ENCODE measurements at regions not wholly inside any gene's neighbourhood (a gene's known extent, or its start where the extent isn't known, plus 50 kb on each side); places are given as distances from the start of the nearest gene placed in this dataset.
"Not testable (repeated sequence)": the region's sequence is repeated elsewhere in the genome, so short reads cannot be mapped to it uniquely, and the experiment has no call there.

DNA sequence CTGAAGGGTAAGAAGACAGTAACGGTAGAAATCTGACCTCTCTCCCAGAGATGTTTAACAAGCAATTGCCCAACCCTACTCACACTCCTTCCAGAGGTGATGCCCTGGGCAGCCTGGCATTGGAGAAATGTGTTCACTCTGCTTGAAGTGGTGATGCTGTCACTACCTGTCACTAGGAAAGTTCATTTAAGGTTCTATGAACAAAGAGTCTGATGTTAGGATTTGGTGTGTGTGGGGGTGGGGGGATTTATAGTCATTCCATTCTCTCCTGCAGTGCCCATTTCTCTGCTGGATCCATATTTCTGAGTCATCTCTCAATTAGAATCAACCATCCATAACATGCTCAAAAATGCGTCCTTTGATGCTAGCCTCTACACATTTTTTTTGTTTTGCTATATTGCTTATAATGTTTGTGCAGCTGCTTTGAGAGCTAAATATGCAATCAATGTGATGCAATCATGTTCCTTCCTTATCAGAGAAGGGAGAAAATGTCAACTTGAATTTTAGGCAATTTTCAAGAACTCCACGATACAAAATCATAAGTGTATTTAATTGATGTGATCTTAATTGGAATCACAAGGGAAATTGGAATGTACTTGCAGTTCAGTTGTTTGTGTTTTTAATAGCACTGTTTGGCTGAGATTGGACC, 173.9 kb downstream of the DUSP10 start:
- Mint-ChIP-seq H3K27me3 (ENCODE audit: low read depth) (peaks cover 14% of the 10 kb centered on the region), H3K27ac (no peak overlapping the region), H3K9me3 (no peaks in the 10 kb centered on the region), H3K4me3 (no peak overlapping the region), H3K36me3 (ENCODE audit: low read depth) (no peaks in the 10 kb centered on the region), H3K4me1 (ENCODE audit: low read depth) (no peaks in the 10 kb centered on the region)
- no peak for DNase-seq (ENCODE audit: low spot score)

DNA sequence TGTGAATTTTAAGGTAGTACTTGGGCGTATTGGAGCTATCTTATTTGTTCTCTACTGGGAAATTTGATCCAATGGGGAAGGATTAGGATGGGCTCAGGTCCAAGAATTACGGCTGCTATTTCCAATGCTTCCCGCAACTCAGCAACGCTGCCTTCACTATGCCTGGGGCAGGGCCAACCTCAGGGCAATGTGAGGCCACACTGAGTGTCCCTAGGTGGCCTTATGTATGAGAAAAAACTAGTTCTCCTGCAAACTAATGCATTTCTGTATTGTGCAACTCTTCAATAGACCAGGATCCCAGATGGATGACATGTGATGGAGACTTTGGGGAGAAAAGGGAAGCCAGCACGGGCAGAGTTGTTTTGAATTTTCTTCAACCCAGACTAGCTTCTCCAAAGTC, 168.1 kb downstream of the DUSP10 start:
- Mint-ChIP-seq H3K27me3 (ENCODE audit: low read depth) (peaks cover 3% of the 10 kb centered on the region), H3K4me3 (no peak overlapping the region), H3K4me1 (ENCODE audit: low read depth) (no peaks in the 10 kb centered on the region), H3K27ac (no peak overlapping the region), H3K36me3 (ENCODE audit: low read depth) (no peaks in the 10 kb centered on the region), H3K9me3 (no peaks in the 10 kb centered on the region)
- DNase-seq (ENCODE audit: low spot score) = no peak

GRCh38 chr1:221574529-221574928, 167.4 kb downstream of the DUSP10 start:
- Mint-ChIP-seq H3K27ac (no peak overlapping the region), H3K9me3 (no peaks in the 10 kb centered on the region), H3K36me3 (ENCODE audit: low read depth) (no peaks in the 10 kb centered on the region), H3K4me1 (ENCODE audit: low read depth) (no peaks in the 10 kb centered on the region), H3K27me3 (ENCODE audit: low read depth) (peaks cover 2% of the 10 kb centered on the region), H3K4me3 (no peak overlapping the region)
- DNase-seq (ENCODE audit: low spot score) = no peak

DNA sequence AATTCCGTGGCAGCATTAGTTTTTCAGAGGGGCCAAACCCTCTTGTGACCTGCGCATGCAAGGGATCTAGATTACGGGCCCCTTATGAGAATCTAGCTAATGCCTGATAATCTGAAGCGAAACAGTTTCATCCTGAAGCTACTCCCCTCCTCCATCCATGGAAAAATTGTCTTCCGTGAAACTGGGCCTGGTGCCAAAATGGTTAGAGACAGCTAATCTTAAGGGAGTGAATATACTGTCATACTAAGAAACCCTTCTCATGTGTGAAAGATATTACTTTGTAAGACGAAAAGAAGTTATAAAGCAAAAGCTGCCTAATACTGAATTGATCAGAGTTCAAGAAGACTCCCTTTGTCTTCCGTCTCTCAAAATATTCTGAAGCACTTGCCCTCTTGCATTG, 166.3 kb downstream of the DUSP10 start:
- no peak overlapping the region for H3K4me3 Mint-ChIP-seq
- H3K9me3 Mint-ChIP-seq = no peaks in the 10 kb centered on the region
- no peaks in the 10 kb centered on the region for H3K4me1 Mint-ChIP-seq (ENCODE audit: low read depth)
- no peak for DNase-seq (ENCODE audit: low spot score)
- peaks cover 2% of the 10 kb centered on the region for H3K27me3 Mint-ChIP-seq (ENCODE audit: low read depth)
- no peaks in the 10 kb centered on the region for H3K36me3 Mint-ChIP-seq (ENCODE audit: low read depth)
- H3K27ac Mint-ChIP-seq = no peak overlapping the region

DNA sequence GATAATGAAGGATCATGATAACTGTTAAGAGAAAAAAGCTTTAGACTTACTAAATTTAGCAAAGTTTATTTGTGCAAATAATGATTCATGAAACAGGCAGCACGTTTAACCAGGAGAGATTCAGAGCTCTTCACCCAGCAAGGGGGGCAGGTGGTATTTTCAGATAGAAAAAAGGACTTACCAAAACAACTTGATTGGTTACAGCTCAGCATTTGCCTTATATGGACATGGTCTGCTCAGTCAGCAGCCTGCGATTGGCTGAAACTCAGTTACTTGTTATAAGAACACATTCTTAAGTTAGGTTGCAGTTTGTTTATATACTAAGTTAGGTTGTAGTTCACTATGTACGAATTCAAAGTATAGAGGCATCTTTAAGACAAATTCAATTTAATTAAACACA, 165.6 kb downstream of the DUSP10 start:
- DNase-seq (ENCODE audit: low spot score) = no peak
- H3K36me3 Mint-ChIP-seq (ENCODE audit: low read depth) = no peaks in the 10 kb centered on the region
- peaks cover 2% of the 10 kb centered on the region for H3K27me3 Mint-ChIP-seq (ENCODE audit: low read depth)
- no peaks in the 10 kb centered on the region for H3K4me1 Mint-ChIP-seq (ENCODE audit: low read depth)
- H3K27ac Mint-ChIP-seq = no peak overlapping the region
- H3K9me3 Mint-ChIP-seq = no peaks in the 10 kb centered on the region
- H3K4me3 Mint-ChIP-seq = no peak overlapping the region

GRCh38 chr1:221583465-221583864, 158.4 kb downstream of the DUSP10 start:
- Mint-ChIP-seq H3K27ac (no peak overlapping the region), H3K4me3 (no peak overlapping the region)
- no peak for DNase-seq (ENCODE audit: low spot score)

DNA sequence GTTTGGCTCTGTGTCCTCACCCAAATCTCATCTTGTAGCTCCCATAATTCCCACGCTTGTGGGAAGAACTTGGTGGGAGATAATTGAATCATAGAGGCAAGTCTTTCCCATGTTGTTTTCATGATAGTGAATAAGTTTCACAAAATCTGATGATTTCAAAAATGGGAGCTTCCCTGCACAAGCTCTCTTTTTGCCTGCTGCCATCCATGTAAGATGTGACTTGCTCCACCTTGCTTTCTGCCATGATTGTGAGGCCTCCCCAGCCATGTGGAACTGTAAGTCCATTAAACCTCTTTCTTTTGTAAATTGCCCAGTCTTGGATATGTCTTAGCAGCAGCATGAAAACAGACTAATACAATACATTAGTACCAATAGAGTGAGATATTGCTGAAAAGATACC, 154.9 kb downstream of the DUSP10 start:
- not testable (repeated sequence) for H3K9me3 Mint-ChIP-seq; H3K4me3 Mint-ChIP-seq; H3K27ac Mint-ChIP-seq; H3K36me3 Mint-ChIP-seq (ENCODE audit: low read depth); H3K4me1 Mint-ChIP-seq (ENCODE audit: low read depth); DNase-seq (ENCODE audit: low spot score)
- peaks cover 16% of the 10 kb centered on the region for H3K27me3 Mint-ChIP-seq (ENCODE audit: low read depth)

More at GRCh38 chr1:221583465-221583864, 158.4 kb downstream of the DUSP10 start:
- Mint-ChIP-seq H3K4me1 (ENCODE audit: low read depth) (peaks cover 1% of the 10 kb centered on the region), H3K9me3 (no peaks in the 10 kb centered on the region), H3K36me3 (ENCODE audit: low read depth) (no peaks in the 10 kb centered on the region), H3K27me3 (ENCODE audit: low read depth) (peaks cover 16% of the 10 kb centered on the region)

GRCh38 chr1:221591250-221591649, 150.6 kb downstream of the DUSP10 start:
- H3K27ac Mint-ChIP-seq; DNase-seq (ENCODE audit: low spot score); H3K4me3 Mint-ChIP-seq; H3K36me3 Mint-ChIP-seq (ENCODE audit: low read depth); H3K27me3 Mint-ChIP-seq (ENCODE audit: low read depth); H3K4me1 Mint-ChIP-seq (ENCODE audit: low read depth); H3K9me3 Mint-ChIP-seq: not testable (repeated sequence)

GRCh38 chr1:221594576-221594975, 147.3 kb downstream of the DUSP10 start:
- no peaks in the 10 kb centered on the region for H3K9me3 Mint-ChIP-seq
- no peak overlapping the region for H3K4me3 Mint-ChIP-seq
- H3K4me1 Mint-ChIP-seq (ENCODE audit: low read depth) = no peaks in the 10 kb centered on the region
- no peaks in the 10 kb centered on the region for H3K36me3 Mint-ChIP-seq (ENCODE audit: low read depth)
- no peak overlapping the region for H3K27ac Mint-ChIP-seq
- H3K27me3 Mint-ChIP-seq (ENCODE audit: low read depth) = peaks cover 2% of the 10 kb centered on the region
- DNase-seq (ENCODE audit: low spot score) = no peak

DNA sequence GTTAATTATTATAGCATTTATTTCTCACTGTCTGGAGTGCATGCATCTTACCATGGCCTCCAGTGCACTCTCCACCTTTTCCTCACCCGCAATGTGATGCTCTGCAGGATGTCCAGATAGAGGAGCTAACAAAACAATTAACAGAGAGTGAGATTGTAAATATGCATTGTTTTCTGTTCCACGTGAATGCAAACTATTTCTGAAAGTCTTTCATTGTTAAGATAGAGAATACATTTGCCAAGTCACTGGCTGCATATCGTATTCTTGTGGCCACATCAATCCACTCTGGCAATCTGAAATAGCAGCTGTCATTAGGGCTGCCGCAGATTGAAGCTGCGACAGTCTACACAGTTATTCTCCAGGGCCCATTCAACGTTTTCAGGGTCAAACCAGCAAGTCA, 143.8 kb downstream of the DUSP10 start:
- no peak for DNase-seq (ENCODE audit: low spot score)
- H3K27ac Mint-ChIP-seq = no peak overlapping the region
- H3K9me3 Mint-ChIP-seq = no peaks in the 10 kb centered on the region
- H3K4me1 Mint-ChIP-seq (ENCODE audit: low read depth) = no peaks in the 10 kb centered on the region
- peaks cover 11% of the 10 kb centered on the region for H3K27me3 Mint-ChIP-seq (ENCODE audit: low read depth)
- no peaks in the 10 kb centered on the region for H3K36me3 Mint-ChIP-seq (ENCODE audit: low read depth)
- H3K4me3 Mint-ChIP-seq = no peak overlapping the region

DNA sequence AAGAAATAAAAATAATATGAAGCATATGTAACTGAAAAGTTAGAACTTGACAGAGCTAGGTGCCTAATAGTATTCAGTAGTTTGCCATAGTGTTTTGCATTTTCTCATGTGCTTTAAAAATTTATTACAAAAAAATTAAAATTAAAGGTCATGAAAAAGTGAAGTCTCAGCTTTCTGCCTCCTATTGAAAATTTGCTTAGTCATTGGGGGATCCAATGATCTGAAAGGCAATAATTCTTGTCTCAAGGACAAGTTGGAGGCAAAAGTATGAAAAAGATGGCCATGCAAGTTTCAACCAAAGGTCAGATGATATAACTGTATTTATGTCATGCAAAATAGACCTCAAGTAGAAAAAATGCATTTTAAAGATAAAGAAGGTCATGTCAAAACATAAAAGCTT, 140.7 kb downstream of the DUSP10 start:
- H3K27me3 Mint-ChIP-seq (ENCODE audit: low read depth) = peaks cover 11% of the 10 kb centered on the region
- no peaks in the 10 kb centered on the region for H3K9me3 Mint-ChIP-seq
- H3K36me3 Mint-ChIP-seq (ENCODE audit: low read depth) = no peaks in the 10 kb centered on the region
- H3K27ac Mint-ChIP-seq = no peak overlapping the region
- no peak overlapping the region for H3K4me3 Mint-ChIP-seq
- H3K4me1 Mint-ChIP-seq (ENCODE audit: low read depth) = no peaks in the 10 kb centered on the region
- no peak for DNase-seq (ENCODE audit: low spot score)

- H3K27ac Mint-ChIP-seq = no peak overlapping the region
- H3K4me1 Mint-ChIP-seq (ENCODE audit: low read depth) = no peaks in the 10 kb centered on the region
- DNase-seq (ENCODE audit: low spot score) = no peak
- H3K27me3 Mint-ChIP-seq (ENCODE audit: low read depth) = peaks cover 11% of the 10 kb centered on the region
- H3K4me3 Mint-ChIP-seq = no peak overlapping the region
- H3K36me3 Mint-ChIP-seq (ENCODE audit: low read depth) = no peaks in the 10 kb centered on the region
- H3K9me3 Mint-ChIP-seq = no peaks in the 10 kb centered on the region
Measured at GRCh38 chr1:221602830-221603229, 139.1 kb downstream of the DUSP10 start.

- not testable (repeated sequence) for DNase-seq (ENCODE audit: low spot score); H3K9me3 Mint-ChIP-seq; H3K36me3 Mint-ChIP-seq (ENCODE audit: low read depth); H3K4me3 Mint-ChIP-seq; H3K27me3 Mint-ChIP-seq (ENCODE audit: low read depth); H3K4me1 Mint-ChIP-seq (ENCODE audit: low read depth); H3K27ac Mint-ChIP-seq
Measured at GRCh38 chr1:221604390-221604789, 137.5 kb downstream of the DUSP10 start.

DNA sequence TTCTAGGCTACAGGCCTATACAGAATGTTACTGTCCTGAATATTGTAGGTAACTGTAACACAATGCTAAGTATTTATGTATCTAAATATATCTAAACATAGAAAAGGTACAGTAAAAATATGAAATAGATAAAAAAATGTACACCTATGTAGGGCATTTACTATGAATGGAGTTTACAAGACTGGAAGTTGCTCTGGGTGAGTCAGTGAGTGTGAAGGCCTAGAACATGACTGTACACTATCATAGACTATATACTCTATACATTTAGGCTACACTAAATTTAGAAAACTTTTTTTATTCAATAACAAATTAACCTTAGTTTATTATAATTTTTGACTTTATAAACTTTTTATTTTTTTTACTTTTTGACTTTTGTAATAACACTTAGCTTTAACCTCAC, 136.9 kb downstream of the DUSP10 start:
- no peak overlapping the region for H3K27ac Mint-ChIP-seq
- H3K9me3 Mint-ChIP-seq = no peaks in the 10 kb centered on the region
- H3K27me3 Mint-ChIP-seq (ENCODE audit: low read depth) = peaks cover 8% of the 10 kb centered on the region
- no peak for DNase-seq (ENCODE audit: low spot score)
- H3K4me1 Mint-ChIP-seq (ENCODE audit: low read depth) = no peaks in the 10 kb centered on the region
- H3K36me3 Mint-ChIP-seq (ENCODE audit: low read depth) = no peaks in the 10 kb centered on the region
- H3K4me3 Mint-ChIP-seq = no peak overlapping the region

GRCh38 chr1:221605569-221605968, 136.3 kb downstream of the DUSP10 start:
- Mint-ChIP-seq H3K4me3 (no peak overlapping the region), H3K36me3 (ENCODE audit: low read depth) (no peaks in the 10 kb centered on the region), H3K27ac (no peak overlapping the region), H3K27me3 (ENCODE audit: low read depth) (peaks cover 4% of the 10 kb centered on the region), H3K4me1 (ENCODE audit: low read depth) (no peaks in the 10 kb centered on the region), H3K9me3 (no peaks in the 10 kb centered on the region)
- DNase-seq (ENCODE audit: low spot score) = no peak
